Mammary epithelial cell (primary cell): ENCODE measurements at regions not wholly inside any gene's neighbourhood (a gene's known extent, or its start where the extent isn't known, plus 50 kb on each side); places are given as distances from the start of the nearest gene placed in this dataset.
A peak's percentile ranks its signal among the peaks of the same experiment; 100 is the strongest.

Experiments used
- CTCF ChIP-seq, 2 donors: IDR thresholded peaks in 1 of 2; conservative IDR thresholded peaks in 1 of 2; 2 replicates each; pipeline ENCODE4 v1.5.1; 2011 to 2012; ENCODE audit warnings: inconsistent platforms in 2 of 2, low read length in 2 of 2, mild to moderate bottlenecking in 2 of 2, control low read depth in 1 of 2, low read depth in 1 of 2; ENCODE audit not compliant: insufficient read depth in 1 of 2; ENCODE audit errors: extremely low read depth in 1 of 2
- EZH2 ChIP-seq: IDR thresholded peaks from 2 replicates; pipeline ENCODE4 v1.6.1; 2012; ENCODE audit warnings: low read length, inconsistent platforms, borderline replicate concordance

- TF ChIP-seq CTCF (conservative IDR thresholded peaks at IDR 0.05 in 1 of 2, IDR thresholded peaks at IDR 0.05 in 1 of 2; ENCODE audit: extremely low read depth in 1 of 2, insufficient read depth in 1 of 2, low read depth in 1 of 2, low read length in 2 of 2), result peak in 1 of 2 donors; percentile 3
- no peak for TF ChIP-seq EZH2
Measured at GRCh38 chr16:51302042-51302441, 151.0 kb upstream of the SALL1 start.
